H9 (cell line): ENCODE measurements at regions not wholly inside any gene's neighbourhood (a gene's known extent, or its start where the extent isn't known, plus 50 kb on each side); places are given as distances from the start of the nearest gene placed in this dataset.
"Not testable (repeated sequence)": the region's sequence is repeated elsewhere in the genome, so short reads cannot be mapped to it uniquely, and the experiment has no call there.

Experiments
- DNase-seq: peaks from one replicate; pipeline ENCODE4 v3.0.0-alpha.2; 2017
- H2AFZ ChIP-seq: one replicate; pipeline ENCODE4 v1.6.1; 2013; ENCODE audit warnings: mild to moderate bottlenecking, low read length, control low read depth, moderate library complexity
- H2AK5ac ChIP-seq: 2 replicates; pipeline ENCODE4 v1.6.1; 2013; ENCODE audit warnings: low read length, control low read depth, mixed read lengths; ENCODE audit not compliant: insufficient read length
- H2BK120ac ChIP-seq: one replicate; pipeline ENCODE4 v1.6.1; 2013; ENCODE audit warnings: low read depth, mild to moderate bottlenecking, low read length, control low read depth, inconsistent platforms; ENCODE audit not compliant: poor library complexity, severe bottlenecking
- H2BK12ac ChIP-seq: 2 replicates; pipeline ENCODE4 v1.6.1; 2013; ENCODE audit warnings: low read length, control low read depth, mixed read lengths, low read depth; ENCODE audit not compliant: insufficient read length
- H2BK15ac ChIP-seq: 2 replicates; pipeline ENCODE4 v1.6.1; 2013; ENCODE audit warnings: low read depth, low read length, control low read depth
- H2BK20ac ChIP-seq: one replicate; pipeline ENCODE4 v1.6.1; 2013; ENCODE audit warnings: low read depth, mild to moderate bottlenecking, low read length, control low read depth, inconsistent platforms; ENCODE audit not compliant: poor library complexity, severe bottlenecking
- H2BK5ac ChIP-seq: 2 replicates; pipeline ENCODE4 v1.6.1; 2013; ENCODE audit warnings: low read length, control low read depth, mixed read lengths; ENCODE audit not compliant: insufficient read length
- H3K14ac ChIP-seq: 2 replicates; pipeline ENCODE4 v1.6.1; 2013; ENCODE audit warnings: low read length, control low read depth; ENCODE audit not compliant: insufficient read depth
- H3K18ac ChIP-seq: 2 replicates; pipeline ENCODE4 v1.6.1; 2013; ENCODE audit warnings: low read depth, mild to moderate bottlenecking, mixed read lengths, low read length, control low read depth; ENCODE audit not compliant: insufficient read length
- H3K23ac ChIP-seq: 2 replicates; pipeline ENCODE4 v1.6.1; 2013; ENCODE audit warnings: low read length, control low read depth, mixed read lengths, low read depth; ENCODE audit not compliant: insufficient read length
- H3K23me2 ChIP-seq: 2 replicates; pipeline ENCODE4 v1.6.1; 2013; ENCODE audit warnings: low read depth, mild to moderate bottlenecking, mixed read lengths, low read length, control low read depth; ENCODE audit not compliant: insufficient read length, poor library complexity, severe bottlenecking
- H3K27ac ChIP-seq: 2 replicates; pipeline ENCODE4 v1.5.1; 2013; ENCODE audit warnings: low read length, control low read depth, mixed read lengths, low read depth; ENCODE audit not compliant: insufficient read length
- H3K27me3 ChIP-seq: 2 replicates; pipeline ENCODE4 v1.6.1; 2013; ENCODE audit warnings: low read length, control low read depth, inconsistent platforms; ENCODE audit not compliant: insufficient read depth
- H3K4ac ChIP-seq: 2 replicates; pipeline ENCODE4 v1.6.1; 2013; ENCODE audit warnings: low read depth, mild to moderate bottlenecking, control low read depth, inconsistent platforms, low read length, moderate library complexity
- H3K4me1 ChIP-seq: 2 replicates; pipeline ENCODE4 v1.6.1; 2013; ENCODE audit warnings: low read length, control low read depth, inconsistent platforms; ENCODE audit not compliant: insufficient read depth
- H3K4me2 ChIP-seq: 2 replicates; pipeline ENCODE4 v1.6.1; 2013; ENCODE audit warnings: low read length, control low read depth, mixed read lengths; ENCODE audit not compliant: insufficient read length, insufficient read depth
- H3K56ac ChIP-seq: 2 replicates; pipeline ENCODE4 v1.6.1; 2013; ENCODE audit warnings: low read depth, mild to moderate bottlenecking, mixed read lengths, low read length, control low read depth; ENCODE audit not compliant: insufficient read length
- H3K79me1 ChIP-seq: 2 replicates; pipeline ENCODE4 v1.6.1; 2013; ENCODE audit warnings: low read depth, mild to moderate bottlenecking, moderate library complexity, low read length, control low read depth, inconsistent platforms; ENCODE audit not compliant: insufficient read depth, poor library complexity, severe bottlenecking
- H3K79me2 ChIP-seq: 2 replicates; pipeline ENCODE4 v1.6.1; 2013; ENCODE audit warnings: low read length, control low read depth, inconsistent platforms; ENCODE audit not compliant: insufficient read depth
- H3K9ac ChIP-seq: 2 replicates; pipeline ENCODE4 v1.6.1; 2013; ENCODE audit warnings: low read length, control low read depth, mixed read lengths; ENCODE audit not compliant: insufficient read length; ENCODE audit errors: extremely low read depth
- H3K9me3 ChIP-seq: one replicate; pipeline ENCODE4 v1.6.1; 2013; ENCODE audit warnings: low read depth, low read length, inconsistent platforms; ENCODE audit not compliant: control insufficient read depth
- H3T11ph ChIP-seq: one replicate; pipeline ENCODE4 v1.6.1; 2013; ENCODE audit warnings: mild to moderate bottlenecking, low read length, control low read depth, inconsistent platforms
- H4K20me1 ChIP-seq: one replicate; pipeline ENCODE4 v1.6.1; 2013; ENCODE audit not compliant: control insufficient read depth, insufficient read length, insufficient read depth
- H4K5ac ChIP-seq: 2 replicates; pipeline ENCODE4 v1.6.1; 2013; ENCODE audit warnings: low read depth, mild to moderate bottlenecking, mixed read lengths, low read length, control low read depth; ENCODE audit not compliant: insufficient read length
- H4K8ac ChIP-seq: replicated peaks from 2 replicates; pipeline ENCODE4 v1.6.1; 2013; ENCODE audit warnings: low read length, control low read depth, mixed read lengths, low read depth; ENCODE audit not compliant: insufficient read length
- H4K91ac ChIP-seq: 2 replicates; pipeline ENCODE4 v1.6.1; 2013; ENCODE audit warnings: low read depth, mild to moderate bottlenecking, moderate library complexity, mixed read lengths, low read length, control low read depth; ENCODE audit not compliant: insufficient read length
- H3K27ac Mint-ChIP-seq, 3 experiments: 2 replicates in 2 of 3; 3 replicates in 1 of 3; pipeline ENCODE4 v1.8.0; 2020 to 2021; ENCODE audit warnings: mixed read lengths in 3 of 3, mild to moderate bottlenecking in 1 of 3, moderate library complexity in 1 of 3
- H3K27me3 Mint-ChIP-seq: 2 replicates; pipeline ENCODE4 v1.8.0; 2021; ENCODE audit warnings: low read depth, mild to moderate bottlenecking, moderate library complexity, mixed read lengths
- H3K36me3 Mint-ChIP-seq, 3 experiments: 2 replicates in 2 of 3; 3 replicates in 1 of 3; pipeline ENCODE4 v1.8.0; 2020 to 2021; ENCODE audit warnings: low read depth in 3 of 3, mixed read lengths in 3 of 3; ENCODE audit not compliant: insufficient read depth in 1 of 3
- H3K4me1 Mint-ChIP-seq, 2 experiments: 2 replicates each; pipeline ENCODE4 v1.8.0; 2020; ENCODE audit warnings: mixed read lengths in 2 of 2
- H3K4me3 Mint-ChIP-seq, 2 experiments: 2 replicates in 1 of 2; 3 replicates in 1 of 2; pipeline ENCODE4 v1.8.0; 2020 to 2021; ENCODE audit warnings: mild to moderate bottlenecking in 2 of 2, mixed read lengths in 2 of 2, moderate library complexity in 1 of 2
- H3K9me3 Mint-ChIP-seq, 2 experiments: 2 replicates in 1 of 2; 3 replicates in 1 of 2; pipeline ENCODE4 v1.8.0; 2020; ENCODE audit warnings: mild to moderate bottlenecking in 2 of 2, mixed read lengths in 2 of 2, moderate library complexity in 1 of 2
- WGBS: extraction: QIAGEN DNeasy Blood & Tissue Kit; methylation state at CpG from one replicate; pipeline ENCODE4 v1.1.7; 2013; ENCODE audit warnings: missing lambda C conversion rate, low lambda C conversion rate, mixed read lengths; ENCODE audit not compliant: insufficient read length; ENCODE audit errors: extremely low coverage; 5-methylcytosine and 5-hydroxymethylcytosine counted together

DNA sequence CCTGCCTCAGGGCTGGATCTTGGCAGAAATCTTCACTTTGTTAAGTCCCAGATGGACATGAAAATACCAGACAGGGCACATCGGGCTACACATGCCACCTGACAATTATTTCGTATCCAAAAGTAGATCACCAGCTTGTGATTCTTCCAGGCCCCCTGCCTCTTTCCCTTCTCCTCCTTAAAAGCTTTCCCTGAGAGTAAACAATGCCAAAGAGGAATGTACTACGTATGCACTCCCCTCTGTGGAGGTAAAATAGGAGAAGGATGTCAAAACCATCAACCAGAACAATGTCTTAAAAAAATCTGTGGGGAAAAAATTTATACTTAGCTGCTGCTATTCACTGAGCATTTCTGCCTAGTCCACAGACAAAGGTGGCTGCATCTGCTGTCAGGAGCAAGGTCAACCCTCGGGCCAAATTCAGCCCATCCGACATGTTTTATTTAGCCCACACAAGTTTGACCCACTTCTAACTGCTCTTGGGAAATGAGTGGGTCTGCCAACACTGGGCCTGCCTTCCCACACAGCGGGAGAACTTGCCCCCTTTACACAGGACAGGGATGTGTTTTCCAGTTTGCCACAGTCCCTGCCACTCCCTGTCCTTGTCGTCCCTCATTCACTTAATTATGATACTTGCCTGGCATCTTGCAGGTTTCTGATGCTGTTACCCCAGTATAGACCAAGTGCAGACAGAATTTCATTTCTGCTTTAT, 74.7 kb upstream of the NBPF26 start:
- not testable (repeated sequence) for H3T11ph ChIP-seq, H3K36me3 Mint-ChIP-seq, H3K27me3 Mint-ChIP-seq, H3K4me2 ChIP-seq, H2BK5ac ChIP-seq, H2BK120ac ChIP-seq, H3K79me1 ChIP-seq, H3K9ac ChIP-seq, H3K14ac ChIP-seq, H3K79me2 ChIP-seq, H2AK5ac ChIP-seq, DNase-seq, H3K56ac ChIP-seq, H3K18ac ChIP-seq, H2BK15ac ChIP-seq, H3K4me1 Mint-ChIP-seq, H3K4me1 ChIP-seq, H3K27ac Mint-ChIP-seq, H4K91ac ChIP-seq, H3K27me3 ChIP-seq, H4K8ac ChIP-seq, H3K23ac ChIP-seq, H2BK12ac ChIP-seq, H3K9me3 Mint-ChIP-seq, H3K27ac ChIP-seq, H3K23me2 ChIP-seq, H4K20me1 ChIP-seq, H3K4me3 Mint-ChIP-seq, H3K9me3 ChIP-seq, H2BK20ac ChIP-seq, H4K5ac ChIP-seq, H2AFZ ChIP-seq, H3K4ac ChIP-seq
- WGBS: no CpG with 5 or more reads among the region's 7 CpGs

- not testable (repeated sequence) for H3K4me1 ChIP-seq, H2AFZ ChIP-seq, H3K79me1 ChIP-seq, H3K4me3 Mint-ChIP-seq, H2BK5ac ChIP-seq, H3K56ac ChIP-seq, H3K14ac ChIP-seq, H3K27me3 ChIP-seq, H3K4me2 ChIP-seq, H3K9ac ChIP-seq, H3K23me2 ChIP-seq, H3K9me3 ChIP-seq, H4K91ac ChIP-seq, H2BK20ac ChIP-seq, H3K4me1 Mint-ChIP-seq, H4K5ac ChIP-seq, H2BK120ac ChIP-seq, H3K18ac ChIP-seq, H3K4ac ChIP-seq, H3K27ac Mint-ChIP-seq, H3K27me3 Mint-ChIP-seq, DNase-seq, H4K8ac ChIP-seq, H3T11ph ChIP-seq, H2BK12ac ChIP-seq, H3K27ac ChIP-seq, H2BK15ac ChIP-seq, H2AK5ac ChIP-seq, H4K20me1 ChIP-seq, H3K9me3 Mint-ChIP-seq, H3K36me3 Mint-ChIP-seq, H3K79me2 ChIP-seq, H3K23ac ChIP-seq
- no CpG with 5 or more reads among the region's 2 CpGs for WGBS
These were observed 74.0 kb upstream of the NBPF26 start for GRCh38 chr1:120649730-120650129.
